HL-60 (cell line): ENCODE measurements at regions not wholly inside any gene's neighbourhood (a gene's known extent, or its start where the extent isn't known, plus 50 kb on each side); places are given as distances from the start of the nearest gene placed in this dataset.

Experiments
- TF ChIP-seq, protein P1 (sequence below): IDR thresholded peaks from one replicate; pipeline ENCODE4 v1.5.1; 2011; ENCODE audit warnings: low read length, control low read depth, inconsistent platforms; ENCODE audit not compliant: insufficient read depth
- TF ChIP-seq, protein P2 (sequence below): IDR thresholded peaks from 2 replicates; pipeline ENCODE4 v1.6.1; 2012; ENCODE audit warnings: low read depth; ENCODE audit not compliant: insufficient replicate concordance

GRCh38 chr18:60892855-60893254, 440.4 kb upstream of the CDH20 start:
- TF ChIP-seq, protein P1, sequence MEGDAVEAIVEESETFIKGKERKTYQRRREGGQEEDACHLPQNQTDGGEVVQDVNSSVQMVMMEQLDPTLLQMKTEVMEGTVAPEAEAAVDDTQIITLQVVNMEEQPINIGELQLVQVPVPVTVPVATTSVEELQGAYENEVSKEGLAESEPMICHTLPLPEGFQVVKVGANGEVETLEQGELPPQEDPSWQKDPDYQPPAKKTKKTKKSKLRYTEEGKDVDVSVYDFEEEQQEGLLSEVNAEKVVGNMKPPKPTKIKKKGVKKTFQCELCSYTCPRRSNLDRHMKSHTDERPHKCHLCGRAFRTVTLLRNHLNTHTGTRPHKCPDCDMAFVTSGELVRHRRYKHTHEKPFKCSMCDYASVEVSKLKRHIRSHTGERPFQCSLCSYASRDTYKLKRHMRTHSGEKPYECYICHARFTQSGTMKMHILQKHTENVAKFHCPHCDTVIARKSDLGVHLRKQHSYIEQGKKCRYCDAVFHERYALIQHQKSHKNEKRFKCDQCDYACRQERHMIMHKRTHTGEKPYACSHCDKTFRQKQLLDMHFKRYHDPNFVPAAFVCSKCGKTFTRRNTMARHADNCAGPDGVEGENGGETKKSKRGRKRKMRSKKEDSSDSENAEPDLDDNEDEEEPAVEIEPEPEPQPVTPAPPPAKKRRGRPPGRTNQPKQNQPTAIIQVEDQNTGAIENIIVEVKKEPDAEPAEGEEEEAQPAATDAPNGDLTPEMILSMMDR: no peak
- TF ChIP-seq, protein P2, sequence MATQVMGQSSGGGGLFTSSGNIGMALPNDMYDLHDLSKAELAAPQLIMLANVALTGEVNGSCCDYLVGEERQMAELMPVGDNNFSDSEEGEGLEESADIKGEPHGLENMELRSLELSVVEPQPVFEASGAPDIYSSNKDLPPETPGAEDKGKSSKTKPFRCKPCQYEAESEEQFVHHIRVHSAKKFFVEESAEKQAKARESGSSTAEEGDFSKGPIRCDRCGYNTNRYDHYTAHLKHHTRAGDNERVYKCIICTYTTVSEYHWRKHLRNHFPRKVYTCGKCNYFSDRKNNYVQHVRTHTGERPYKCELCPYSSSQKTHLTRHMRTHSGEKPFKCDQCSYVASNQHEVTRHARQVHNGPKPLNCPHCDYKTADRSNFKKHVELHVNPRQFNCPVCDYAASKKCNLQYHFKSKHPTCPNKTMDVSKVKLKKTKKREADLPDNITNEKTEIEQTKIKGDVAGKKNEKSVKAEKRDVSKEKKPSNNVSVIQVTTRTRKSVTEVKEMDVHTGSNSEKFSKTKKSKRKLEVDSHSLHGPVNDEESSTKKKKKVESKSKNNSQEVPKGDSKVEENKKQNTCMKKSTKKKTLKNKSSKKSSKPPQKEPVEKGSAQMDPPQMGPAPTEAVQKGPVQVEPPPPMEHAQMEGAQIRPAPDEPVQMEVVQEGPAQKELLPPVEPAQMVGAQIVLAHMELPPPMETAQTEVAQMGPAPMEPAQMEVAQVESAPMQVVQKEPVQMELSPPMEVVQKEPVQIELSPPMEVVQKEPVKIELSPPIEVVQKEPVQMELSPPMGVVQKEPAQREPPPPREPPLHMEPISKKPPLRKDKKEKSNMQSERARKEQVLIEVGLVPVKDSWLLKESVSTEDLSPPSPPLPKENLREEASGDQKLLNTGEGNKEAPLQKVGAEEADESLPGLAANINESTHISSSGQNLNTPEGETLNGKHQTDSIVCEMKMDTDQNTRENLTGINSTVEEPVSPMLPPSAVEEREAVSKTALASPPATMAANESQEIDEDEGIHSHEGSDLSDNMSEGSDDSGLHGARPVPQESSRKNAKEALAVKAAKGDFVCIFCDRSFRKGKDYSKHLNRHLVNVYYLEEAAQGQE: no peak
